HEK293T (cell line): ENCODE measurements at regions not wholly inside any gene's neighbourhood (a gene's known extent, or its start where the extent isn't known, plus 50 kb on each side); places are given as distances from the start of the nearest gene placed in this dataset.

Experiments used
- CTCF ChIA-PET: fragments of 350-600 bp; formaldehyde crosslinking; extraction: SDS; loops from one replicate; lab custom pipeline; 2021; ENCODE audit warnings: antibody characterized with exemption, inconsistent platforms; lab: Yijun Ruan, JAX
- POLR2A ChIA-PET: fragments of 350-600 bp; formaldehyde crosslinking; extraction: SDS; loops from one replicate; lab custom pipeline; 2020; ENCODE audit warnings: antibody characterized with exemption, inconsistent platforms; lab: Yijun Ruan, JAX
- DNase-seq: peaks from one replicate; pipeline ENCODE4 v3.0.0; 2012; ENCODE audit warnings: mixed read lengths; ENCODE audit errors: extremely low spot score
- ARNT ChIP-seq: fragments of 450-650 bp; IDR thresholded peaks from 2 replicates; pipeline ENCODE4 v1.6.1; 2017; ENCODE audit warnings: mild to moderate bottlenecking
- BHLHE40 ChIP-seq: fragments of 450-650 bp; IDR thresholded peaks from 2 replicates; pipeline ENCODE4 v1.6.1; 2016; ENCODE audit warnings: mild to moderate bottlenecking, moderate library complexity, borderline replicate concordance
- CTBP1 ChIP-seq: fragments of 450-650 bp; IDR thresholded peaks from 2 replicates; pipeline ENCODE4 v1.6.1; 2016; ENCODE audit warnings: borderline replicate concordance
- ELF4 ChIP-seq: fragments of 450-650 bp; IDR thresholded peaks from 2 replicates; pipeline ENCODE4 v1.6.1; 2017; ENCODE audit warnings: antibody characterized with exemption
- FOXA1 ChIP-seq: fragments of 450-650 bp; IDR thresholded peaks from 2 replicates; pipeline ENCODE4 v1.6.1; 2016; ENCODE audit warnings: mild to moderate bottlenecking
- FOXK2 ChIP-seq: fragments of 450-650 bp; IDR thresholded peaks from 2 replicates; pipeline ENCODE4 v1.6.1; 2016; ENCODE audit warnings: mild to moderate bottlenecking
- FOXM1 ChIP-seq: fragments of 450-650 bp; IDR thresholded peaks from 2 replicates; pipeline ENCODE4 v1.6.1; 2017; ENCODE audit warnings: mild to moderate bottlenecking, borderline replicate concordance
- HDGF ChIP-seq: fragments of 450-650 bp; IDR thresholded peaks from 2 replicates; pipeline ENCODE4 v1.6.1; 2017; ENCODE audit warnings: antibody characterized with exemption, borderline replicate concordance
- L3MBTL2 ChIP-seq: fragments of 450-650 bp; conservative IDR thresholded peaks from 2 replicates; pipeline ENCODE4 v1.6.1; 2016; ENCODE audit warnings: mild to moderate bottlenecking
- LEF1 ChIP-seq: fragments of 450-650 bp; IDR thresholded peaks from 2 replicates; pipeline ENCODE4 v1.6.1; 2017; ENCODE audit warnings: mild to moderate bottlenecking, borderline replicate concordance
- NFRKB ChIP-seq: fragments of 450-650 bp; IDR thresholded peaks from 2 replicates; pipeline ENCODE4 v1.6.1; 2016; ENCODE audit warnings: mild to moderate bottlenecking, moderate library complexity
- PKNOX1 ChIP-seq: fragments of 450-650 bp; IDR thresholded peaks from 2 replicates; pipeline ENCODE4 v1.6.1; 2016
- SP1 ChIP-seq: fragments of 450-650 bp; IDR thresholded peaks from 2 replicates; pipeline ENCODE4 v1.6.1; 2017
- SUZ12 ChIP-seq: fragments of 450-650 bp; IDR thresholded peaks from 2 replicates; pipeline ENCODE4 v1.6.1; 2016; ENCODE audit warnings: mild to moderate bottlenecking
- TARDBP ChIP-seq: fragments of 450-650 bp; IDR thresholded peaks from 2 replicates; pipeline ENCODE4 v1.6.1; 2016
- ZNF384 ChIP-seq: fragments of 450-650 bp; IDR thresholded peaks from 2 replicates; pipeline ENCODE4 v1.6.1; 2016

GRCh38 chr16:86928523-86929011, 350.2 kb downstream of the FOXL1 start:
- TF ChIP-seq FOXA1: no peak
- no peak for TF ChIP-seq NFRKB
- TF ChIP-seq HDGF: no peak
- no peak for TF ChIP-seq PKNOX1
- TF ChIP-seq FOXM1: no peak
- no peak for DNase-seq
- ChIA-PET CTCF (interaction anchor here (0.6 kb wide), 1 partner anchor 1211 kb away, joined by 3 read pairs; no protein-coding TSS in a partner anchor), POLR2A (interaction anchor here (1.1 to 1.6 kb wide), 4 partner anchors 11 to 389 kb away, joined by 3 to 5 read pairs (median 4); partner anchors contain the start of gene C16orf95)

- no peak for TF ChIP-seq PKNOX1
- TF ChIP-seq BHLHE40: no peak
- no peak for TF ChIP-seq FOXM1
- no peak for TF ChIP-seq FOXK2
- TF ChIP-seq SP1: no peak
- TF ChIP-seq ARNT: no peak
- ChIA-PET CTCF (interaction anchor here (0.6 kb wide), 1 partner anchor 1211 kb away, joined by 3 read pairs; no protein-coding TSS in a partner anchor), POLR2A (interaction anchor here (0.6 to 1.6 kb wide), 7 partner anchors 8 to 388 kb away, joined by 3 to 5 read pairs (median 4); partner anchors contain the start of gene C16orf95)
- no peak for DNase-seq
These were observed 350.9 kb downstream of the FOXL1 start for GRCh38 chr16:86929057-86929871.

GRCh38 chr16:86930001-86930400, 351.7 kb downstream of the FOXL1 start:
- CTCF ChIA-PET: no interaction called here
- DNase-seq: no peak
- no peak for TF ChIP-seq TARDBP
- POLR2A ChIA-PET: interaction anchor here (0.9 to 1.6 kb wide), 6 partner anchors 9 to 387 kb away, joined by 3 to 5 read pairs (median 4); partner anchors contain the start of gene C16orf95

GRCh38 chr16:86930663-86931373, 352.5 kb downstream of the FOXL1 start:
- CTCF ChIA-PET: no interaction called here
- TF ChIP-seq ARNT: no peak
- TF ChIP-seq FOXA1: no peak
- POLR2A ChIA-PET: no interaction called here
- DNase-seq: no peak

GRCh38 chr16:86931410-86931941, 353.1 kb downstream of the FOXL1 start:
- TF ChIP-seq PKNOX1 (no peak), NFRKB (no peak), LEF1 (no peak), FOXK2 (no peak), BHLHE40 (no peak), ARNT (no peak), FOXA1 (no peak), SUZ12 (no peak)
- POLR2A ChIA-PET: no interaction called here
- no peak for DNase-seq
- CTCF ChIA-PET: no interaction called here

- DNase-seq: no peak
- ChIA-PET POLR2A (no interaction called here), CTCF (no interaction called here)
- TF ChIP-seq FOXA1 (no peak), L3MBTL2 (no peak), SUZ12 (no peak), FOXM1 (no peak), FOXK2 (no peak), ARNT (no peak), CTBP1 (no peak), ELF4 (no peak), SP1 (no peak), ZNF384 (no peak)
These were observed 354.0 kb downstream of the FOXL1 start for GRCh38 chr16:86932130-86932982.
